Umbilical cord (tissue), 1 donor: ENCODE measurements at regions not wholly inside any gene's neighbourhood (a gene's known extent, or its start where the extent isn't known, plus 50 kb on each side); places are given as distances from the start of the nearest gene placed in this dataset.
"Not testable (repeated sequence)": the region's sequence is repeated elsewhere in the genome, so short reads cannot be mapped to it uniquely, and the experiment has no call there.

Experiments used
- DNase-seq: peaks from one replicate; pipeline ENCODE4 v3.0.0-alpha.2; 2015; ENCODE audit warnings: low spot score

GRCh38 chr7:53387515-53387914, 352.1 kb downstream of the POM121L12 start:
- DNase-seq: no peak

DNA sequence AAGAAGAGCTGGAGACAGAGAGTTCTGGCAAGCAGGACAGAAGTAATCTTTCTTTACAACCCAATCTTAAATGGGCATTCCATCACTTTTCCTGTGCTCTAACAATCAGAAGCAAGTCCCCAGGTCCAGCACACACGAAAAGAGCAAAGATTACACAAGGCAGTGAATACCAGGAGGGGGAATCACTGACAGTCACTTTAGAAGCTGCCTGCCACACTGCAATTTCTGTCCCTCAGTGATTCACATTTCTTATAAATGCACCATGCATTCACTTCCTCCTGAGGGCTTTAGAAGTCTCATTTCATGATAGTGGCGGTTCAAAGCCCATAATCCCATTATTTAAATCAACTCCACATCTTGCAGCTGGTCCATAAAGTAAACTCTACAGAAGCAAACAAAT, 362.5 kb downstream of the POM121L12 start:
- no peak for DNase-seq

DNA sequence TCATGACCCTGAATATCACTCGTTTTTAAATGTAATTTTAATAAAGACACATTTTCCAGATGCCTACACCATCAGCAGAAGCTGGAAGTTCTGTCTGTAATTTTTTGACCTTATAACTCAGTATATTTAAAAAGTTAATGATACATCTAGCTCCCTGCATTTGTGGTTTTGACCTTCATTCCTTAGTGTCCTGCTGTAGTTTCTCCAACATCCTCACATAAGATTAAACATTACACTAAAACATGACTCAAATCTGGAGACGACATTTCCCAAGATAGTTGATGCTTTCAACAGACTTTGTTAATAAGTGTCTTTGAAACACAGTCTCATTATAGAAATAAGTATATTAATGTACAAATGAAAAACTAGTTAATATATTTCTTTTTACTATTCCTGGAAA, 363.1 kb downstream of the POM121L12 start:
- DNase-seq: no peak

DNA sequence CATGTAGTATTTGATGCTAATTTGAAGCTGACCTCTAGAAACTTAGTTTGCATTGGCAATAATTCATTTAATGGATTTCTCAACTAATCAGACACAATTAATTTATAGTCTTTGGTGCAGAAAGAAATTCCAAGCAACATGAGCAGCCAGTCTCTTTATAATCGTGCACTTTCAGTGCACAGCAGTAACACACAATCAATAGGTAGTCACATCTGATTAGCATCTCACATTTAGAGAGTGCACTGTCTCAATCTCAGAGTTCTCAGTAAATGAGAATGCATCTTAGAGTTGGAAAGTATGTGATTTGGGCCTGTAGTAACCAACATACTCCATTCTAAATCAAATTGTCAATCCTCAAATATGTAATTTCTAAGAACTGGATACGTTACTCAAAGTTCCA, 377.6 kb downstream of the POM121L12 start:
- DNase-seq: no peak

DNA sequence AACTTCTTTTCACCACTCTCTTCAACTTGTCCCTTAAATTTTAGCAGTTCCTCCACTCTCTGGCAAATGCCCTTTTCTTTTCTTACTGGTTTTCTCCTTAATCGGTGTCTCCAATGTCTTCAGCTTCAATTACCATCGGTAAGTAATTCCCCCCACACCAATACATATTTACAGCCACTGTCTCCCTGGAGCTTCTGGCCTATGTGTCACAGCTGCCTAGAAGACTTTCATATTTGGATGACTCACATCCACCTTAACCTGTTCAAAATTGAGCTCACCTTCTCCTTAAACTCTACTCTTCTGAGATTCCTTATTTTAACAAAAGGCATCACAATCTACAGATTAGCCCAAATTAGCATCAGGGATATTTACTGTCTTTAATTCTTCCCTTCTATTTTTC, 380.4 kb downstream of the POM121L12 start:
- DNase-seq: no peak

- no peak for DNase-seq
Measured at GRCh38 chr7:53418834-53419482, 383.5 kb downstream of the POM121L12 start.

- DNase-seq: no peak
Measured at GRCh38 chr7:53420550-53420949, 385.1 kb downstream of the POM121L12 start.

DNA sequence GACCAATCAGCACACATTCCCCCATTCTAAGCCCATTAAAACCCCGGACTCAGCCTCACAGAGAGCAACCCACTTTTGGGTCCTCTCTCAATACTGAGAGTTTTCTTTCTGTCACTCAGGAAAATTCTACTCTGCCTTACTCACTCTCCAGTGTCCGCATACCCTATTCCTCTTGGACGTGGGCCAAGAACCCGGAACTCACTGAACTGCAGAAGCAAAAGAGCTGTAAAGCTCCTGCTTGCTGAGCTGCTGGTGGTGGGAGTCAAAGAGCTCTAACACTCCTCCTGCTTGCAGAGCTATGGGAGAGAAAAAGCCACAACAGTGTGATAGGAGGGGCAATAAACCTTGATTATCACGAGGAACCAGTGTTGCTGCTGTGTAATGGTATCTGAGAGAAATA, 386.9 kb downstream of the POM121L12 start:
- DNase-seq: no peak

GRCh38 chr7:53426145-53426750, 390.8 kb downstream of the POM121L12 start:
- no peak for DNase-seq

DNA sequence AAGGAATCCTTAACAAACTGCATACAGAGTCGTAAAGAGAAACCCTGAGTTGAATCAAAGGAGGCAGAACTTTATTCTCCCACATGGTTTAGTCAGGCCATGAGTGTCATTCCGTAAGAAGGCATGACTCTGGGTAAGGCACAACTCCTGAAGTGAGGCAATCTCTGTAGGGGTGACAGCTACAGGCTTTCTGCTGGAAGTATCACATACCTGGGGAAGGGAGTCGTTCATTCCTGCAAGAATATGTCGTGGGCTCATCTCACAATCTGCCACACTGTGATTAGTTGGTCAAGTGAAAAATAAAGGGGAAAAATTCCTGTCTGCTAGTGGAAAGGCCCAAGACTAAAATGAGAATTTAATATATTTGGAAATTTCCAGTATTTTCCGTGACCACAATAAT, 392.6 kb downstream of the POM121L12 start:
- no peak for DNase-seq

DNA sequence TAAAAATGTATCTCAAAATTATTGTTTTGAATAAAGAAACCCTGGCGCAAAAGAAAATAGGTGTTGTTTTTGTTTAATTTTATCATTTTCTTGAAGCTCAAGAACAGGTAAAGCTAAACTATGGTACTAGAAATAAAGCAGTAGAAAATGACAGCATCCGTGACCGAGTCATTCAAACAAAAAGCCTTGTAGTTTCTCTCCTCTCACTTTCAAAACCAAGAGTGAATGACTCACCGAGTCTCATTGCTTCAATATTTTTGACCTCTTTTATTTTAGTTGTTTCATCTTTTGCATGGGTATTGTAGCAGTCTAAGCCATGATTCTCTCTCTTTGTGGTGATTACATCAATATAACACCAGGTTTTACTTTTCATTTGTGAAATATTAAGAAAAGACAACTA, 396.5 kb downstream of the POM121L12 start:
- DNase-seq: no peak

DNA sequence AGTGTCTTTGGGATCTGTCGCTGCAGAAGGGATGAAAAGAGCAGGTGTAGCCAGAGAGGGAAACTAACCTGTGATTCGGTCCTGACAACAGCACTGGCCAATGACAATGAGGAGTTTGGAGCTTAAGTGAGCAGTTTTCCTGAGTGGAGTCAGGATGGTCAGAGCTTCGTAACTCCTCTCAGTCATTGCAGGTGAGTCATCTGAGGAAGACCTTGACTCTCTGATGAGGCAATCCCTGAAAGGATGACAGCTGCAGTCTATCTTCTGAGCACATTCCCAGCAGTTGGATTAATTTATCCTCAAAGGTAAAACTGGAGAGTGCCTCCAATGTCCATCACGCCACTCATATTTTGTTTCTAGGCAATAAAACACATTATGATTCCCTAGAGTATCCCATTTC, 401.9 kb downstream of the POM121L12 start:
- no peak for DNase-seq

DNA sequence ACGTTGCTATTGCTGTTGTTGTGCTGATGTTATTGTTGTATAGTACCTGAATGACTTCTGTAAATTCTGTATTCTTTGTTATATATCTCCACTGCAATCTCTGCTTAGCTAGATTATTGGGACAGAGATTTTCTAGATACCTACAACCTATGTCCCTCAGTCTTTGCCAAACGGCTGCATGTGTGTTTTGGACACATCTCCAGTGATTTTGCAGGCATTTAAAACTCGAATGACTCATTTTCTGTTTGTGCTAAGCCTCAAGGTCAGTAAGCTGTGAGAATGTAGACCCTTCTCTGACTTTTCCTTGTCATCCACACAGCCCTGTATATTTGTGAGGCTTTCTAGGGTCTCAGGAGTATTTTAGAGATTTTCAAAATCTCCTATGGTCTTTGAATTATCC, 410.7 kb downstream of the POM121L12 start:
- no peak for DNase-seq

GRCh38 chr7:53458636-53459035, 423.2 kb downstream of the POM121L12 start:
- DNase-seq: no peak

GRCh38 chr7:53466371-53466770, 430.9 kb downstream of the POM121L12 start:
- no peak for DNase-seq

DNA sequence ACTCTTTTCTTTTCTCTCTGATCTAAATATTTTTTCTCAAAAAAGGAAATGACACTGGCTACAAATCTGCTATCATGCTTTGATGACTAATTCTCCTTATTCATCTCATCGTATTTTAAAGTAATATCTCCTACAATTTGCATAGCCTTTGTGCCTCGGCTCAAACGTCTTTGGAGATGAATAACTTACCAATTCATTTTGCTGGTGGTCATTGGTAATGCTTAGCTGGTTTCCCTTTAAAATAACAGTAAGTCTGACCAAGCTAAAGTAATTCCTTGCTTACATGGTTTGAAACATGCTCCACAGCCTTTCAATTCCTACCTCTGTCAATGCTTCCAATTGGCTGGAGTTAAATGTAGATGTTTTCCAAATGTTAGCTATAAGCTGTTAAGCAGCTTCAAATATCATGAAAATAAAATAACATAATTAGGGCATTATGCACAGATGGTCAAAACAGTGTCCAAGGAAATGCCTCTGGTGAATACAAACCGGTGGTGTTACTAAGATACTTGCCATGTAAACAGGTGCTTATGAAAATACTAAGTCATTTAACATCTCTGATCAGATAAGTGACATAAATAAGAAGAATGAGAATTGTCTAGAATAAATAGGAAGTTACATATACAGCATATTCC, 435.0 kb downstream of the POM121L12 start:
- DNase-seq: no peak

DNA sequence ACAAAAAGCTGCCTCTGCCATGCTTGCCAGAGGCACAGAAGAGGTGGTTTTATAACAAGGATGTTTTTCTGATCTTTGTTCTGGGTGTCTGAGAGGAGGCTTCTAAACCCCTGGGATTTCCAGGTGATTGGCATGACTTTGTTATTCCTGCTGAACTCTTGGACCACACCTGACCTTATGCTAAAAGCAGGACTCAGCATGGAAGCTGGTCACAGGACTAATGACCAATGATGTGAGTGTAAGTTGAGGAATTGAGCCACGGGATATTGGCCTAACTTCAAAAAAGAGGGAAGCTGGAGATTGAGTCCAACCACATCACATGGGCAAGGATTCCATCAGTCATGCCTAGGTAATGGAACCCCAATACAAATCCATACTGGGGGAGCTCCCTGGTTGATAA, 437.9 kb downstream of the POM121L12 start:
- no peak for DNase-seq

DNA sequence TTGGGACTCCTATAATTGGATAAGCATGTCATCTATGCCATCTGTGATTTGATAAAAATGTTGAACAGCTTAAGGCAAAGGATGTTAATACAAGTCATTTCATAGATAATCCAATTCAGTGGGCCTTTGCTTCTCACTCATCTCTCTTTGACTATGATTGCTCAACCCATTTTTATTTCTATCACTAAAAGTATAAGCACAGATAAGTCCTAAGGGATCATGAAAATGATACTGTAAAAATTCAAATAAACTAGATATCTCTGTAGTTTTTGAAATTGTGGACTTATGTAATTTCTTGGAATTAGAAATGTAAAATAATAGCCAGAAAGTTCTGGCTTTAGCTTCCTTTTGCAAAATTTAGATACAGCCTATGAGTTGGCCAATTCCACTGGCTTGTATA, 440.3 kb downstream of the POM121L12 start:
- peak; percentile 79 for DNase-seq

GRCh38 chr7:53476566-53476965, 441.1 kb downstream of the POM121L12 start:
- no peak for DNase-seq

DNA sequence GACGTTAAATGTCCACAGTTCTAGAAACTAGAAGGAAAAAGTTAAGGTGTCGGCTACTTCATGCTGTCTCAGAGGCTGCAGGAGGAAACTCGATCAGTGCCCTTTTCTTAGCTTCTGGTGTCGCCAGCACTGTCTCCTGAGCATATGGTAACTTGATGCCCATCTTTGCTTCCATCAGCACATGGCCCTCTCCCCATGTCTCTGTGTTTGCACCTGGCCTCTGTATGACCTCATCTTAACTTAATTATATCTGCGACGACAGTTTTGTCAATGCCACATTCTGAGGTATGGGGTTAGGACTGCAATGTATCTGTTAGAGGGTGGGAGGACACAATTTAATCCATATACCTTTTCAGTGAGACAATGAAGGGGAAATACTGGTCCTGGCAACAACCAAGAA, 449.9 kb downstream of the POM121L12 start:
- no peak for DNase-seq

GRCh38 chr7:53491051-53491450, 455.6 kb downstream of the POM121L12 start:
- DNase-seq: no peak

DNA sequence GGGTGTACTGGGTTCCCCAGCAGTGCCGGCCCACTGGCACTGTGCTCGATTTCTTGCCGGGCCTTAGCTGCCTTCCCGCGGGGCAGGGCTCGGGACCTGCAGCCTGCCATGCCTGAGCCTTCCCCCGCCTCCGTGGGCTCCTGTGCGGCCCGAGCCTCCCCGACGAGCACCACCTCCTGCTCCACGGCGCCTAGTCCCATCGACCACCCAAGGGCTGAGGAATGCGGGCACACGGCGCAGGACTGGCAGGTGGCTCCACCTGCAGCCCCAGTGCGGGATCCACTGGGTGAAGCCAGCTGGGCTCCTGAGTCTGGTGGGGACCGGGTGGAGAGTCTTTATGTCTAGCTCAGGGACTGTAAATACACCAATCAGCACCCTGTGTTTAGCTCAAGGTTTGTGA, 459.7 kb downstream of the POM121L12 start:
- not testable (repeated sequence) for DNase-seq

GRCh38 chr7:53500076-53500475, 464.6 kb downstream of the POM121L12 start:
- no peak for DNase-seq
